Panc1 (cell line): ENCODE measurements at regions not wholly inside any gene's neighbourhood (a gene's known extent, or its start where the extent isn't known, plus 50 kb on each side); places are given as distances from the start of the nearest gene placed in this dataset.

Experiments
- ATAC-seq: fragments of 200-7000 bp; cut with Tn5 transposase; 2 replicates; pipeline ENCODE4 v1.9.1; 2020; ENCODE audit warnings: mild to moderate bottlenecking, moderate library complexity
- BruUV-seq: library from RNA; stranded (reverse); fragments of 400-500 nt; replicated peaks from 2 replicates; lab custom pipeline; 2021; lab: Mats Ljungman, UMichigan
- CTCF ChIA-PET: fragments of 300-600 bp; sonication (Branson Sonifier 250); formaldehyde crosslinking; loops from one replicate; lab custom pipeline; 2022; ENCODE audit warnings: antibody characterized with exemption; lab: Charles Lee
- POLR2A ChIA-PET: fragments of 300-600 bp; sonication (Branson Sonifier 250); formaldehyde crosslinking; loops from one replicate; lab custom pipeline; 2022; ENCODE audit warnings: antibody characterized with exemption; lab: Charles Lee
- DNase-seq: peaks from one replicate; pipeline ENCODE4 v3.0.0-alpha.2; 2010; ENCODE audit warnings: low read depth, low spot score
- H3K27ac ChIP-seq: 2 replicates; pipeline ENCODE4 v1.5.1; 2011; ENCODE audit warnings: mild to moderate bottlenecking, low read length, inconsistent platforms
- H3K27me3 ChIP-seq: fragments of 200-500 bp; sonication (Bioruptor generic); 2 replicates; pipeline ENCODE4 v1.6.0; 2014; ENCODE audit warnings: low read length, inconsistent platforms; ENCODE audit not compliant: control insufficient read depth, insufficient read depth
- H3K36me3 ChIP-seq: fragments of 200-500 bp; sonication (Bioruptor generic); 2 replicates; pipeline ENCODE4 v1.5.1; 2014; ENCODE audit warnings: inconsistent platforms, mild to moderate bottlenecking, low read length, moderate library complexity; ENCODE audit not compliant: control insufficient read depth, insufficient read depth
- H3K4me1 ChIP-seq: 2 replicates; pipeline ENCODE4 v1.5.1; 2011; ENCODE audit warnings: inconsistent platforms, mild to moderate bottlenecking, low read length, moderate library complexity; ENCODE audit not compliant: control insufficient read depth, insufficient read depth
- H3K4me3 ChIP-seq, 2 experiments: 2 replicates each; pipeline ENCODE4 v1.5.1; 2011 to 2012; ENCODE audit warnings: low read depth in 2 of 2, low read length in 2 of 2, mild to moderate bottlenecking in 2 of 2, inconsistent platforms in 1 of 2, moderate library complexity in 1 of 2
- H3K9me3 ChIP-seq: fragments of 200-500 bp; sonication (Bioruptor generic); 2 replicates; pipeline ENCODE4 v1.5.1; 2014; ENCODE audit warnings: low read depth, mild to moderate bottlenecking, inconsistent platforms, low read length, moderate library complexity; ENCODE audit not compliant: control insufficient read depth, insufficient read depth
- POLR2AphosphoS5 ChIP-seq: IDR thresholded peaks from 2 replicates; pipeline ENCODE4 v1.6.1; 2012; ENCODE audit warnings: mild to moderate bottlenecking, low read depth, low read length, moderate library complexity
- SIN3A ChIP-seq: IDR thresholded peaks from 2 replicates; pipeline ENCODE4 v1.6.1; 2012; ENCODE audit warnings: low read depth, mild to moderate bottlenecking, low read length, moderate library complexity, borderline replicate concordance; ENCODE audit not compliant: insufficient read depth
- TCF7L2 ChIP-seq: IDR thresholded peaks from 2 replicates; pipeline ENCODE4 v1.6.1; 2011; ENCODE audit warnings: mild to moderate bottlenecking, low read depth, low read length, inconsistent platforms
- in situ Hi-C: cut with HindIII; loops from 2 replicates; pipeline ENCODE4 v1.10.0; 2016; ENCODE audit warnings: low sequenced_read_pairs, low pct_unique_long_range_greater_than_20kb
- intact Hi-C: fragments of 100-400 bp; cut with micrococcal nuclease; formaldehyde crosslinking; loops from one replicate; pipeline ENCODE4 v1.10.0; 2022; ENCODE audit not compliant: unreplicated experiment
- TF ChIP-seq, protein P1 (sequence below), 2 experiments: IDR thresholded peaks; 2 replicates each; pipeline ENCODE4 v1.6.1; 2011 to 2012; ENCODE audit warnings: low read depth in 2 of 2, control low read depth in 1 of 2, low read length in 1 of 2, mild to moderate bottlenecking in 1 of 2, moderate library complexity in 1 of 2; ENCODE audit not compliant: insufficient read depth in 1 of 2
- TF ChIP-seq, protein P2 (sequence below): fragments of 450-650 bp; IDR thresholded peaks from 2 replicates; pipeline ENCODE4 v1.5.1; 2017; ENCODE audit warnings: mild to moderate bottlenecking

DNA sequence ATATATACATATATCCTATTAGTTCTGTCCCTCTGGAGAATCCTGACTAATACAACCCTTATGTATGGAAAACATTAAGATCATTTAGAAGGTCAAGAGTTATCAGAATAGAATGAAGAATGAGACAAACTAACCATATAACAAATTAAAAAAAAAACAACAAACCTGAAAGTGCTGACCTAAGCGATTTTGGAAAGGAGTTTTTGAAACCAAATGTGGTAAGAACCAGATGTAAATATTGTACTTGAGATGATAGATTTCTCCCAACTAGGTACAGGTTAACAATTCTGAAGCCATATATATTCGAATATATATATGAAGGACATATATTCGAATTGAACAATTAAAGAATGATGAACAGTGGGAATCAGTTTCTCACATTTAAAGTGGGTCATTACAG lies 917.8 kb upstream of the SLC39A10 start:
- ChIA-PET CTCF (no interaction called here), POLR2A (no interaction called here)
- TF ChIP-seq, protein P1, sequence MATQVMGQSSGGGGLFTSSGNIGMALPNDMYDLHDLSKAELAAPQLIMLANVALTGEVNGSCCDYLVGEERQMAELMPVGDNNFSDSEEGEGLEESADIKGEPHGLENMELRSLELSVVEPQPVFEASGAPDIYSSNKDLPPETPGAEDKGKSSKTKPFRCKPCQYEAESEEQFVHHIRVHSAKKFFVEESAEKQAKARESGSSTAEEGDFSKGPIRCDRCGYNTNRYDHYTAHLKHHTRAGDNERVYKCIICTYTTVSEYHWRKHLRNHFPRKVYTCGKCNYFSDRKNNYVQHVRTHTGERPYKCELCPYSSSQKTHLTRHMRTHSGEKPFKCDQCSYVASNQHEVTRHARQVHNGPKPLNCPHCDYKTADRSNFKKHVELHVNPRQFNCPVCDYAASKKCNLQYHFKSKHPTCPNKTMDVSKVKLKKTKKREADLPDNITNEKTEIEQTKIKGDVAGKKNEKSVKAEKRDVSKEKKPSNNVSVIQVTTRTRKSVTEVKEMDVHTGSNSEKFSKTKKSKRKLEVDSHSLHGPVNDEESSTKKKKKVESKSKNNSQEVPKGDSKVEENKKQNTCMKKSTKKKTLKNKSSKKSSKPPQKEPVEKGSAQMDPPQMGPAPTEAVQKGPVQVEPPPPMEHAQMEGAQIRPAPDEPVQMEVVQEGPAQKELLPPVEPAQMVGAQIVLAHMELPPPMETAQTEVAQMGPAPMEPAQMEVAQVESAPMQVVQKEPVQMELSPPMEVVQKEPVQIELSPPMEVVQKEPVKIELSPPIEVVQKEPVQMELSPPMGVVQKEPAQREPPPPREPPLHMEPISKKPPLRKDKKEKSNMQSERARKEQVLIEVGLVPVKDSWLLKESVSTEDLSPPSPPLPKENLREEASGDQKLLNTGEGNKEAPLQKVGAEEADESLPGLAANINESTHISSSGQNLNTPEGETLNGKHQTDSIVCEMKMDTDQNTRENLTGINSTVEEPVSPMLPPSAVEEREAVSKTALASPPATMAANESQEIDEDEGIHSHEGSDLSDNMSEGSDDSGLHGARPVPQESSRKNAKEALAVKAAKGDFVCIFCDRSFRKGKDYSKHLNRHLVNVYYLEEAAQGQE (IDR thresholded peaks at IDR 0.05; ENCODE audit: insufficient read depth in 1 of 2, low read depth in 2 of 2, low read length in 1 of 2) = no peak
- TF ChIP-seq TCF7L2 (no peak), SIN3A (no peak), POLR2AphosphoS5 (no peak)
- TF ChIP-seq, protein P2, sequence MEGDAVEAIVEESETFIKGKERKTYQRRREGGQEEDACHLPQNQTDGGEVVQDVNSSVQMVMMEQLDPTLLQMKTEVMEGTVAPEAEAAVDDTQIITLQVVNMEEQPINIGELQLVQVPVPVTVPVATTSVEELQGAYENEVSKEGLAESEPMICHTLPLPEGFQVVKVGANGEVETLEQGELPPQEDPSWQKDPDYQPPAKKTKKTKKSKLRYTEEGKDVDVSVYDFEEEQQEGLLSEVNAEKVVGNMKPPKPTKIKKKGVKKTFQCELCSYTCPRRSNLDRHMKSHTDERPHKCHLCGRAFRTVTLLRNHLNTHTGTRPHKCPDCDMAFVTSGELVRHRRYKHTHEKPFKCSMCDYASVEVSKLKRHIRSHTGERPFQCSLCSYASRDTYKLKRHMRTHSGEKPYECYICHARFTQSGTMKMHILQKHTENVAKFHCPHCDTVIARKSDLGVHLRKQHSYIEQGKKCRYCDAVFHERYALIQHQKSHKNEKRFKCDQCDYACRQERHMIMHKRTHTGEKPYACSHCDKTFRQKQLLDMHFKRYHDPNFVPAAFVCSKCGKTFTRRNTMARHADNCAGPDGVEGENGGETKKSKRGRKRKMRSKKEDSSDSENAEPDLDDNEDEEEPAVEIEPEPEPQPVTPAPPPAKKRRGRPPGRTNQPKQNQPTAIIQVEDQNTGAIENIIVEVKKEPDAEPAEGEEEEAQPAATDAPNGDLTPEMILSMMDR = no peak
- Histone ChIP-seq H3K4me3 (no peak overlapping the region), H3K27me3 (no peaks in the 10 kb centered on the region), H3K4me1 (no peaks in the 10 kb centered on the region), H3K27ac (no peak overlapping the region), H3K9me3 (no peaks in the 10 kb centered on the region), H3K36me3 (no peaks in the 10 kb centered on the region)
- no peak for ATAC-seq
- intact Hi-C loops = no loop called here
- in situ Hi-C loops = no loop called here
- no peak for DNase-seq
- no TSS peak for BruUV-seq

DNA sequence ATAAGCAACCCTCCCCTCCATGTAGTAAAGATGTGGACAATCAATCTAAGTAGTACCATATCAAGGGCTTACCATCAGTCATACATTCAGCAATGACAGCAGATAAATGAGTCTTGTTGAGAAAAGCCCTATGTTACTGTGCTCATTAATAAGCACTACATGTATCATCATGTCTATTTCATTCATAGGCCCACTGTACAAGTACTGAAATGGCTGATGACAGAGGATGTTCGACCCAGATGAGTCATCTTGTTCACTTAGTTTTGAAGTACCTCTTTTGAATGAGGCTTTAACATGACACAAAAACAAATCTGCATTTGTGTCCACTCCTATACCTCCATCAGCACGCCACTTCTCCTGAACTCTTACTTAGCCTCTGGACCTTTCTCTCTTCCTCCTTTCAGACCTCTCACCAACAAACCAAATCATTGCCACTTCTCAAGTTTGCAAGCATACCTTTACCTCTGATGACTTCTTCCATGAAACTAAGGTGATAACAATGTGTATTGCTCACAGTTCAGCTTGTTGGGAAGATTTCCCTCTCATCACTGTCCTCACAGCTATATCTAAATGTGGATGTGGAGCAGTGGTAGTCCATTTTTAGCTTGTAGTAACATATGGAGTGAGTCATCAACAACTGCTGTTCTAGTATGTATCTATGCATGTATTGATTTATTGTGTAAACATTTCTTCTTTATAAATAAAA lies 921.0 kb upstream of the SLC39A10 start:
- ATAC-seq (no peak), DNase-seq (no peak)
- ChIA-PET POLR2A (no interaction called here), CTCF (no interaction called here)
- Histone ChIP-seq H3K27me3 (no peaks in the 10 kb centered on the region), H3K27ac (no peak overlapping the region), H3K36me3 (no peaks in the 10 kb centered on the region), H3K4me3 (no peak overlapping the region), H3K9me3 (no peaks in the 10 kb centered on the region), H3K4me1 (no peaks in the 10 kb centered on the region)
- in situ Hi-C loops = no loop called here
- intact Hi-C loops = no loop called here
- TF ChIP-seq POLR2AphosphoS5 = no peak
- TF ChIP-seq TCF7L2 = no peak
- TF ChIP-seq, protein P2 = no peak
- TF ChIP-seq SIN3A = no peak
- TF ChIP-seq, protein P1 (IDR thresholded peaks at IDR 0.05; ENCODE audit: insufficient read depth in 1 of 2, low read depth in 2 of 2, low read length in 1 of 2) = no peak
- no TSS peak for BruUV-seq
